VCaP (cell line): ENCODE measurements at regions not wholly inside any gene's neighbourhood (a gene's known extent, or its start where the extent isn't known, plus 50 kb on each side); places are given as distances from the start of the nearest gene placed in this dataset.

Source experiments
- H3K27ac ChIP-seq: fragments of 450-650 bp; 2 replicates; pipeline ENCODE4 v1.5.1; 2017
- CTCF ChIP-seq: fragments of 450-650 bp; conservative IDR thresholded peaks from 2 replicates; pipeline ENCODE4 v1.5.1; 2017; ENCODE audit warnings: mild to moderate bottlenecking, moderate library complexity

GRCh38 chr2:57892920-57893319, 153.7 kb upstream of the VRK2 start:
- no peak overlapping the region for H3K27ac ChIP-seq
- TF ChIP-seq CTCF, result no peak

GRCh38 chr2:57893347-57893746, 153.3 kb upstream of the VRK2 start:
- H3K27ac ChIP-seq, result no peak overlapping the region
- TF ChIP-seq CTCF, result no peak

- H3K27ac ChIP-seq, result no peak overlapping the region
- no peak for TF ChIP-seq CTCF
Measured at GRCh38 chr2:57893786-57894185, 152.8 kb upstream of the VRK2 start.

- H3K27ac ChIP-seq, result no peak overlapping the region
- no peak for TF ChIP-seq CTCF
Measured at GRCh38 chr2:57894381-57894780, 152.2 kb upstream of the VRK2 start.

- H3K27ac ChIP-seq, result no peak overlapping the region
- no peak for TF ChIP-seq CTCF
Measured at GRCh38 chr2:57897920-57898319, 148.7 kb upstream of the VRK2 start.

GRCh38 chr2:57899898-57900297, 146.7 kb upstream of the VRK2 start:
- no peak for TF ChIP-seq CTCF
- no peak overlapping the region for H3K27ac ChIP-seq

GRCh38 chr2:57902578-57902977, 144.0 kb upstream of the VRK2 start:
- TF ChIP-seq CTCF, result no peak
- no peak overlapping the region for H3K27ac ChIP-seq
